ENCODE measurements at regions not wholly inside any gene's neighbourhood (a gene's known extent, or its start where the extent isn't known, plus 50 kb on each side); places are given as distances from the start of the nearest gene placed in this dataset.
"Not testable (repeated sequence)": the region's sequence is repeated elsewhere in the genome, so short reads cannot be mapped to it uniquely, and the experiment has no call there.

DNA sequence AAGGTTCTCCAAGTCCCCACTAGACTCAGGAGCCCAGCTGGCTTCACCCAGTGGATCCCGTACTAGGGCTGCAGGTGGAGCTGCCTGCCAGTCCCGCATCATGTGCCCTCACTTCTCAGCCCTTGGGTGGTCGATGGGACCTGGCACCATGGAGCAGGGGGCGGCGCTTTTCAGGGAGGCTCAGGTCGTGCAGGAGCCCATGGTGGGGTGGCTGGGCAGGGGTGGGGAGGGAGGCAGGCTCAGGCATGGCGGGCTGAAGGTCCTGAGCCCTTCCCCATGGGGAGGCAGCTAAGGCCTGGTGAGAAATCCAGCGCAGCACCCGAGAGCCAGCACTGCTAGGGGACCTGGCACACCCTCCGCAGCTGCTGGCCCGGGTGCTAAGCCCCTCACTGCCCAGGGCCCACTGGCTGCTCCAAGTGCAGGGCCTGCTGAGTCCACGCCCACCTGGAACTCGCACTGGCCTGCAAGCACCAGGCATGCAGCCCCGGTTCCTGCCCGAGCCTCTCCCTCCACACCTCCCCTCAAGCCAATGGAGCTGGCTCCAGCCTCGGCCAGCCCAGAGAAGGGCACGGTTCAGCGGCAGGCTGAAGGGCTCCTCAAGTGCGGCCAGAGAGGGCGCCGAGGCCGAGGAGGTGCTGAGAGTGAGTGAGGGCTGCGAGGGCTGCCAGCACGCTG, 72.7 kb upstream of the SLIT2 start:
- no peaks in the 10 kb centered on the region for H3K36me3 ChIP-seq (ENCODE audit: control insufficient read depth in 2 of 2, insufficient read depth in 2 of 2, low read length in 2 of 2)
- H3K9me3 ChIP-seq (ENCODE audit: control insufficient read depth in 2 of 2, low read length in 2 of 2) = peaks cover 0 to 3% of the 10 kb centered on the region in 2 donors
- no peak overlapping the region for H3K4me3 ChIP-seq (ENCODE audit: low read length in 2 of 2)
- H3K27ac ChIP-seq (ENCODE audit: low read depth in 2 of 2, low read length in 2 of 2) = no peak overlapping the region
- H3K4me1 ChIP-seq (ENCODE audit: control insufficient read depth in 2 of 2, insufficient read depth in 2 of 2, low read length in 2 of 2) = no peaks in the 10 kb centered on the region
- H3K27me3 ChIP-seq (ENCODE audit: control insufficient read depth in 2 of 2, insufficient read depth in 2 of 2, low read length in 2 of 2) = no peaks in the 10 kb centered on the region
- H3K9ac ChIP-seq (ENCODE audit: low read depth in 1 of 2, low read length in 2 of 2) = no peak overlapping the region

DNA sequence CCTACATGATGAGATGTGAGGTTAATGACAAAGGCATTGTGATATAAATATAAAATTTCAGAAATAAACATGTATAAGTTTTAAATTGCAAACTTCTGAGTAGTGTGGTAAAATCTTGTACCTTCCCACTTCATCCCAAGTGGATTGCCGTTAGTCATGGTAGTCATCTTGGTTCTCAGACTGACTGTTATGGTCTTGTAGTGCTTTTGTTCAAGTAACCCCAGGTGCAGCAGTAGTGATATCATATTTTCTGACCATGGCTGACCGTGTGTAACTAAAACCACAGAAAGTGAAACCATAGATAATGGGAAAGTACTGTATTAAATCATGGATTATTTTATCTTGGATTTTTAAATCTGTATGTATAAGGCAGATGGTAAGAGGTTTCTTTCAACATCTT, 74.8 kb upstream of the SLIT2 start:
- no peaks in the 10 kb centered on the region for H3K27me3 ChIP-seq (ENCODE audit: control insufficient read depth in 2 of 2, insufficient read depth in 2 of 2, low read length in 2 of 2)
- H3K9ac ChIP-seq (ENCODE audit: low read depth in 1 of 2, low read length in 2 of 2) = no peak overlapping the region
- H3K9me3 ChIP-seq (ENCODE audit: control insufficient read depth in 2 of 2, low read length in 2 of 2) = peaks cover 0 to 3% of the 10 kb centered on the region in 2 donors
- no peak overlapping the region for H3K4me3 ChIP-seq (ENCODE audit: low read length in 2 of 2)
- no peaks in the 10 kb centered on the region for H3K4me1 ChIP-seq (ENCODE audit: control insufficient read depth in 2 of 2, insufficient read depth in 2 of 2, low read length in 2 of 2)
- no peak overlapping the region for H3K27ac ChIP-seq (ENCODE audit: low read depth in 2 of 2, low read length in 2 of 2)
- no peaks in the 10 kb centered on the region for H3K36me3 ChIP-seq (ENCODE audit: control insufficient read depth in 2 of 2, insufficient read depth in 2 of 2, low read length in 2 of 2)

DNA sequence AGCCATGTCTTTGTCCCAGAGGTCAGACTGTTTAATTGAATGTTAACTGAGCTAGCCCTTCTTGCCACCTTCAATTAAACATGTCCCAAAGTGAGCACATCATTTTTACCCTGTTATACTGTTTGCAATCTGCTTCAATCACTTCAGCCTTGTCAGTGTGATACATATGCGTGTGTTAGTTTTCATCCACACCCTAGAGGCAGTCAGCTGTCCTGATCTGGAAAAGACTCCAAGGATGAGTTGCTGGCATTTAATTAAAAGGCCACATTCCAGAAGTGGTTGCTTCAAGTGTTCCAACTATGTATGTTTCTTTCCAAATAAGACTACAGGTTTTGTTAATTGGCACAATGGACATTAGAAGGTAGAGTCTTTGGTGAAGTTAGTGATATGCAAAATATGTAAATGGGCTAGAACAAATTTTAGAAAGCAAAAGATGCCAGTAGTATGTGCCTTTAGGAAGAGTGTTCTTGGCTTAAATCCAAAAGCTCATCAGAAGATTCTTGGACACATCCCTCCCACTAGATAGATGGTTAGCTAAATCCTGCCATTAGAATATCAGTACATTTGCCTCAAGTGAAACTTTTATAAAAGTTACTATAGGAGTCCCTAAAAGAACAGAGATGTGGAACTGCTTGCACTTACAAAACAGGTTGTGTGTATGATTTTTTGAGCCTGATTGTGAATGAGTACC, 79.5 kb upstream of the SLIT2 start:
- Histone ChIP-seq H3K4me3 (ENCODE audit: low read length in 2 of 2) (no peak overlapping the region), H3K9ac (ENCODE audit: low read depth in 1 of 2, low read length in 2 of 2) (no peak overlapping the region), H3K27me3 (ENCODE audit: control insufficient read depth in 2 of 2, insufficient read depth in 2 of 2, low read length in 2 of 2) (no peaks in the 10 kb centered on the region), H3K27ac (ENCODE audit: low read depth in 2 of 2, low read length in 2 of 2) (no peak overlapping the region), H3K9me3 (ENCODE audit: control insufficient read depth in 2 of 2, low read length in 2 of 2) (no peaks in the 10 kb centered on the region), H3K4me1 (ENCODE audit: control insufficient read depth in 2 of 2, insufficient read depth in 2 of 2, low read length in 2 of 2) (no peaks in the 10 kb centered on the region), H3K36me3 (ENCODE audit: control insufficient read depth in 2 of 2, insufficient read depth in 2 of 2, low read length in 2 of 2) (no peaks in the 10 kb centered on the region)

DNA sequence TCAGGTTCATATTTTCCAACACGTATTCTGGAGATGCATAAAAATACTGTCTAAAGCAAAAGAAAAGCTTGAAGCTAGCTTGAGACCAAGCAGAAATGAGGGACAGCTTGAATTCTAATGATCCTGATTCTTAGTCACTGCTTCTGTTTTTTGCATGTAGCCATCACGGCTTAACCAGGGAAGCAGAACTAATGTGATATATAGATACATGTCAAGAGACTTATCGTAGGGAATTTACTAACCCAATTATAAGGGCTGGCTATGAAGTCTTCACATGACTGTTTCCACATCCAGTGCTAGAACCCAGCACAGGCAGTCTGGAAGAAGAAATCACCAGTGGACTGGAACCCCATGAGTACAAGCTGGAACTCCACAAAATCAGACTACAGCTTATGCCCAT, 85.2 kb upstream of the SLIT2 start:
- no peaks in the 10 kb centered on the region for H3K36me3 ChIP-seq (ENCODE audit: control insufficient read depth in 2 of 2, insufficient read depth in 2 of 2, low read length in 2 of 2)
- H3K9ac ChIP-seq (ENCODE audit: low read depth in 1 of 2, low read length in 2 of 2) = no peak overlapping the region
- no peaks in the 10 kb centered on the region for H3K4me1 ChIP-seq (ENCODE audit: control insufficient read depth in 2 of 2, insufficient read depth in 2 of 2, low read length in 2 of 2)
- no peaks in the 10 kb centered on the region for H3K27me3 ChIP-seq (ENCODE audit: control insufficient read depth in 2 of 2, insufficient read depth in 2 of 2, low read length in 2 of 2)
- H3K27ac ChIP-seq (ENCODE audit: low read depth in 2 of 2, low read length in 2 of 2) = no peak overlapping the region
- no peaks in the 10 kb centered on the region for H3K9me3 ChIP-seq (ENCODE audit: control insufficient read depth in 2 of 2, low read length in 2 of 2)
- no peak overlapping the region for H3K4me3 ChIP-seq (ENCODE audit: low read length in 2 of 2)

DNA sequence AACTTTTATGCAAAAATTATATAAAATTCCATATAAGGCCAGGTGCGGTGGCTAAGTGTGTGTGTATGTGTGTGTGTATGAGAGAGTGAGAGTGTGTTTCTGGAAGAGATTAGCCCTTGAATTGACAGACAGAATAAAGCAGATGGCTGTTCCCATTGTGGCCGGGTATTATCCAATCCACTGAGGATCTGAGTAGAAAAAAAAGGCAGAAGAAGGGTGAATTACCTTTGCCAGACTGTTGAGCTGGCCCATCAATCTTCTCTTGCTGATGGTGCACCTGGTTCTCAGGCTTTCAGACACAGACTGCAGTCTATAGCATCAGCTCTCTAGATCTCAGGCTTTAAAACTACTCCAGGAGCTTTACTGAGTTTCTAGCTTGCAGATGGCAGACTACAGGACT, 92.2 kb upstream of the SLIT2 start:
- Histone ChIP-seq H3K9ac (ENCODE audit: low read depth in 1 of 2, low read length in 2 of 2) (no peak overlapping the region), H3K9me3 (ENCODE audit: control insufficient read depth in 2 of 2, low read length in 2 of 2) (peaks cover 0 to 2% of the 10 kb centered on the region in 2 donors), H3K36me3 (ENCODE audit: control insufficient read depth in 2 of 2, insufficient read depth in 2 of 2, low read length in 2 of 2) (no peaks in the 10 kb centered on the region), H3K4me1 (ENCODE audit: control insufficient read depth in 2 of 2, insufficient read depth in 2 of 2, low read length in 2 of 2) (no peaks in the 10 kb centered on the region), H3K27ac (ENCODE audit: low read depth in 2 of 2, low read length in 2 of 2) (no peak overlapping the region), H3K27me3 (ENCODE audit: control insufficient read depth in 2 of 2, insufficient read depth in 2 of 2, low read length in 2 of 2) (no peaks in the 10 kb centered on the region), H3K4me3 (ENCODE audit: low read length in 2 of 2) (no peak overlapping the region)

DNA sequence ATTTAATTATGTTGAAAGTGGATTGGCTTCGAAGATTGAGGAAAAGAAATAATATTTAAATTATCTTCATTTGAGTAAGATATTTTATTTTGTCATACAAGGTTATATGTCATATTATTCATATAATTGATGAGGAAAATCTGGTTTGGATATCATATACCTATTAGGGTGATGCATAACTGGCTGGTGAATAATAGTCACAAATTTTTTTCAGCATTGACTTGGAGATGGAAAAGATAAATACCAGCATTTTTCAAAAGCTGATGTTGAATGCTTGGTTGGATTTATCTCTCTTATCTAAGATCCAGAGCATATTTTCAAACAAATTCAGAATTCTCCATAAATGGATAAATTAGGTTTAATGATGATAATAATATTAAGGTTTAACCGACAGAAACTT, 93.5 kb upstream of the SLIT2 start:
- Histone ChIP-seq H3K27ac (ENCODE audit: low read depth in 2 of 2, low read length in 2 of 2) (no peak overlapping the region), H3K9ac (ENCODE audit: low read depth in 1 of 2, low read length in 2 of 2) (no peak overlapping the region), H3K36me3 (ENCODE audit: control insufficient read depth in 2 of 2, insufficient read depth in 2 of 2, low read length in 2 of 2) (no peaks in the 10 kb centered on the region), H3K4me1 (ENCODE audit: control insufficient read depth in 2 of 2, insufficient read depth in 2 of 2, low read length in 2 of 2) (no peaks in the 10 kb centered on the region), H3K27me3 (ENCODE audit: control insufficient read depth in 2 of 2, insufficient read depth in 2 of 2, low read length in 2 of 2) (no peaks in the 10 kb centered on the region), H3K9me3 (ENCODE audit: control insufficient read depth in 2 of 2, low read length in 2 of 2) (peaks cover 0 to 2% of the 10 kb centered on the region in 2 donors), H3K4me3 (ENCODE audit: low read length in 2 of 2) (no peak overlapping the region)

DNA sequence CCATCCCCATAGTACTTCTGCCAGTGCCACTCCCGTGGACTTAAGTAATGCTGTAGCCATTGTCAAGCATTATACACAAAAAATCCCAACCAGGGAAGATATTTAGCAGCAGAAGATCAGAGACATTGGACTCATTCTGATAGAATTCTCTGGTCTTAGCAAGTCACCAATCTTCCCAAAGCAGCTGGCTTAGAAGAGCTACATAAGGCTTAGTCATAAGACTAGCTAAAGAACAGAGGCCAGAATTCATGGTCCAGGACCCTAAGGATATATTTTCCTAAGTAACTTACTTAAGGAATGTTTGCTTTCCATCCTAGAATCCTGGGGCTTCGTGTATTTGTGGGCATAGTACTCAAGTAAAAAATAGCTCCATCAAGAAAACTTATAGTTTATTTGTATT, 100.3 kb upstream of the SLIT2 start:
- Histone ChIP-seq H3K9ac (ENCODE audit: low read depth in 1 of 2, low read length in 2 of 2) (no peak overlapping the region), H3K4me3 (ENCODE audit: low read length in 2 of 2) (no peak overlapping the region), H3K4me1 (ENCODE audit: control insufficient read depth in 2 of 2, insufficient read depth in 2 of 2, low read length in 2 of 2) (no peaks in the 10 kb centered on the region), H3K27ac (ENCODE audit: low read depth in 2 of 2, low read length in 2 of 2) (no peak overlapping the region), H3K27me3 (ENCODE audit: control insufficient read depth in 2 of 2, insufficient read depth in 2 of 2, low read length in 2 of 2) (no peaks in the 10 kb centered on the region), H3K36me3 (ENCODE audit: control insufficient read depth in 2 of 2, insufficient read depth in 2 of 2, low read length in 2 of 2) (no peaks in the 10 kb centered on the region), H3K9me3 (ENCODE audit: control insufficient read depth in 2 of 2, low read length in 2 of 2) (no peaks in the 10 kb centered on the region)

DNA sequence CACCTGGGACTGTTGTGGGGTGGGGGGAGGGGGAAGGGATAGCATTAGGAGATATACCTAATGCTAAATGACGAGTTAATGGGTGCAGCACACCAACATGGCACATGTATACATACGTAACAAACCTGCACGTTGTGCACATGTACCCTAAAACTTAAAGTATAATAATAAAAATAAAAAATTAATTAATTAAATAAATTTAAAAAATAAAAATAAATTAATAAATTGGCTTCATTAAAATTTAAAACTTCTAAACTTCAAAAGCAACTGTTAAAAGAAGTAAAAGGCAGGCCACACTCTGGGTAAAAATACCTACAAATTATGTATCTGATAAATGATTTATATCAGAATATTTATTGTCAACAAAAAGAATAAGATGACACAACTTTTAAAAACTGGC, 102.6 kb upstream of the SLIT2 start:
- not testable (repeated sequence) for H3K4me3 ChIP-seq (ENCODE audit: low read length in 2 of 2); H3K27ac ChIP-seq (ENCODE audit: low read depth in 2 of 2, low read length in 2 of 2); H3K9me3 ChIP-seq (ENCODE audit: control insufficient read depth in 2 of 2, low read length in 2 of 2); H3K9ac ChIP-seq (ENCODE audit: low read depth in 1 of 2, low read length in 2 of 2); H3K27me3 ChIP-seq (ENCODE audit: control insufficient read depth in 2 of 2, insufficient read depth in 2 of 2, low read length in 2 of 2); H3K36me3 ChIP-seq (ENCODE audit: control insufficient read depth in 2 of 2, insufficient read depth in 2 of 2, low read length in 2 of 2); H3K4me1 ChIP-seq (ENCODE audit: control insufficient read depth in 2 of 2, insufficient read depth in 2 of 2, low read length in 2 of 2)

DNA sequence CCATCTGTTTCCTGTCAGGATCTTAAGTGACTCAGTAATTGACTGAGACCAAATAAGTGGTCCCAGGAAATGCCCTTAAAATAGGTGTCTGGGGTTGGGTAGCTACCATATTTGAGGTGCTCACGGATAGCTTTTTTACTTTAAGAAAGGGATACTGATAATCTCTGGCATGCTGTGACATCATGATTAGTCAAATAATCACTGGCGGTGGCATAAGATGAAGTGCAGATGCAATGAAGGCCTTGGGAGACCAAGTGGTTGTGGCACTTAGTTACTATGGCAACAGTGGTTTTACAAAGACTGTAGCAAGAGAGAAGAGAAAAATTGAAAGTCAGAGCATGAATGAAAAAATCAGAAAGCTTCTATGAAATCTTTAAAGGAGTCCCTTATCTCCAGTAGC, 114.5 kb upstream of the SLIT2 start:
- Histone ChIP-seq H3K4me1 (ENCODE audit: control insufficient read depth in 2 of 2, insufficient read depth in 2 of 2, low read length in 2 of 2) (no peaks in the 10 kb centered on the region), H3K9ac (ENCODE audit: low read depth in 1 of 2, low read length in 2 of 2) (no peak overlapping the region)

DNA sequence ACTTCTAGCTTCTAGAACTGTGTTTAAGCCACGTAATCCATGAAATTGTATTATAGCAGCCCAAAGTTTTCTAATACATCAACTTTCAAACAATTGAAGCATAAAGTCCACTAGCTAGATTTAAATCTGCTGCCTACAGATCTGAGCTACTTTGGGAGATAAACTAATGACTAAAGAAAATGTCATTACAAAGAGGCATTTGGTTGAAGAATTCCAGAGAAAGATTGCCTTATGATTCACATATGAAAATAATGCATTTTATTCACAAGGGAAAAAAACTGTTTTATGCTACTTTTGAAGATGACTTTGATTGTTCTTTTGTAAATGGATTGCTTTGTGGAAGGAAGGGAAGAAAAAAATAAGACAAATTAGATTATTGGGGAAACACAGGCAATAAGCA, 124.1 kb upstream of the SLIT2 start:
- Histone ChIP-seq H3K4me3 (ENCODE audit: low read length in 2 of 2) (no peak overlapping the region), H3K27ac (ENCODE audit: low read depth in 2 of 2, low read length in 2 of 2) (no peak overlapping the region), H3K4me1 (ENCODE audit: control insufficient read depth in 2 of 2, insufficient read depth in 2 of 2, low read length in 2 of 2) (no peaks in the 10 kb centered on the region), H3K36me3 (ENCODE audit: control insufficient read depth in 2 of 2, insufficient read depth in 2 of 2, low read length in 2 of 2) (no peaks in the 10 kb centered on the region), H3K27me3 (ENCODE audit: control insufficient read depth in 2 of 2, insufficient read depth in 2 of 2, low read length in 2 of 2) (no peaks in the 10 kb centered on the region), H3K9ac (ENCODE audit: low read depth in 1 of 2, low read length in 2 of 2) (no peak overlapping the region), H3K9me3 (ENCODE audit: control insufficient read depth in 2 of 2, low read length in 2 of 2) (no peaks in the 10 kb centered on the region)

More for the DNA sequence above, 114.5 kb upstream of the SLIT2 start:
- Histone ChIP-seq H3K27ac (ENCODE audit: low read depth in 2 of 2, low read length in 2 of 2) (no peak overlapping the region), H3K9me3 (ENCODE audit: control insufficient read depth in 2 of 2, low read length in 2 of 2) (no peaks in the 10 kb centered on the region), H3K4me3 (ENCODE audit: low read length in 2 of 2) (no peak overlapping the region), H3K36me3 (ENCODE audit: control insufficient read depth in 2 of 2, insufficient read depth in 2 of 2, low read length in 2 of 2) (no peaks in the 10 kb centered on the region), H3K27me3 (ENCODE audit: control insufficient read depth in 2 of 2, insufficient read depth in 2 of 2, low read length in 2 of 2) (no peaks in the 10 kb centered on the region)

Data from mucosa of rectum (tissue), 2 donors.